ENCODE measurements at regions not wholly inside any gene's neighbourhood (a gene's known extent, or its start where the extent isn't known, plus 50 kb on each side); places are given as distances from the start of the nearest gene placed in this dataset.
"Not testable (repeated sequence)": the region's sequence is repeated elsewhere in the genome, so short reads cannot be mapped to it uniquely, and the experiment has no call there.

DNA sequence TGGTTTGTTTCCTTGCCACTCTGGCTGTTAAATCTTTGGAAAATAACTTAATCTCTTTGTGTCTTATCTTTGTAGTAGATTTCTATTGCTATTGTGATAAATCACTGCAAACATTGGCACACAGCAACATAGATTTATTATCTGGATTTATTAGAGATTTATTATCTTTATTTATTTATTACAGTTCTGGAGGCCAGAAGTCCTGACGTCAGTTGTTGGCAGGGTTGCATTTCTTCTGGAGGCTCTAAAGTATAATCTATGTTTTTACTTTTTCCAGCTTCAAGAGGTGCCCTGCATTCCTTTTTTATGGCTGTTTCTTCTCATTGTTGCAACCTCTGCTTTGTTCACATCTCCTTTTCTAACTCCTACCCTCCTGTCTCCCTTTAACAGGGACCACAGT is 542.8 kb downstream of the GRXCR1 start:
- DNase-seq (ENCODE audit: low spot score) = no peak

DNA sequence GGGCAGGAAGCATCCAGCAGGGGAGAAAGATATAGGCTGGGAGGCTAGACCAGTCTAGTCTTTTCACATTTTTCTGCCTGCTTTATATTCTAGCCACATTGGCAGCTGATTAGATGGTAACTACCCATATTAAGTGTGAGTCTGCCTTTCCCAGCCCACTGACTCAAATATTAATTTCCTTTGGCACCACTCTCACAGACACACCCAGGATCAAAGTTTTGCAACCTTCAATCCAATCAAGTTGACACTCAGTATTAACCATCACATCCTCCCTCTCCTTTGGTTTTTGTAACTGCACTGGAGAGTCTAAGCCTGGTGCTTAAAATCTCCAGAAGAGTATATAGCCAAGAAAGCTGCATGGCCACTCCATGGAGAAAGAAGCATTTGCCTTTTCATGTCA is 560.4 kb downstream of the GRXCR1 start:
- DNase-seq (ENCODE audit: low spot score) = no peak

DNA sequence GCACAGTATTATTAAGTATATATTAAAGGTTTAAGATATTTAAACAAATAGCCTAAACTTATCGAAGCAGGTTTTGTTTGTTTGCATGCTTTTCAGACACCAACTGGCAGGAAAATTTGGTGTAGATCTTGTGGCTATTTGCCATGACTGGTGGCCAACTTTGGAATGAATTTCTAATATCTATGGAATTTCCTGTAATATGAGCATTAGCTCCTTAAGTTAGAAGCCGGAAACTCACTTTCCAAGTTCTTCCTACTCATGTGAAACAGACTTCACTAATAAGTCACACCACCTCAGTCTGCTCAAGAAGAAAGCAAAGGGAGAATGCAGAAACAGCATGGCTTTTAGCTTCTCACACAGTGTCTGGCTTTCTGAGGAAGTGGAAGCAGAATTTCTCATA is 563.9 kb downstream of the GRXCR1 start:
- DNase-seq (ENCODE audit: low spot score) = no peak

DNA sequence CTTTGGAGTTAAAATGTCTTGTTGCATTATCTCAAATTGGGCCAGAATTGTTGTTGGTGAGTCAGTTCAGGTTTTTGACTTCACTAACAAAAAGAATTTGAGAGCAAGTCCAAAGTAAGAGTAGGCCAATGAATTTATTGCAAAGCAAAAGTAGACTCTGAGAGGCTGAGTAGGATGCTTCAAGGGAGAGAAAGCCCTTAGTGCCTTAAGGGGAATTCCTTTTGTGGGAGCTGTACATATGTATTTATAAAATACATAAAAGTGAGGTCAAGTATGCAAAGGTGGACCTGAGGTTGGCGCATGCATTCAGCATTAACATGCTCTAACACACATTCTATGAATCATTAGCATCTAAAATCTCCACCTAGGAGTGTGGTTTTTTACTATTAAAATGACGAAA is 565.4 kb downstream of the GRXCR1 start:
- no peak for DNase-seq (ENCODE audit: low spot score)

DNA sequence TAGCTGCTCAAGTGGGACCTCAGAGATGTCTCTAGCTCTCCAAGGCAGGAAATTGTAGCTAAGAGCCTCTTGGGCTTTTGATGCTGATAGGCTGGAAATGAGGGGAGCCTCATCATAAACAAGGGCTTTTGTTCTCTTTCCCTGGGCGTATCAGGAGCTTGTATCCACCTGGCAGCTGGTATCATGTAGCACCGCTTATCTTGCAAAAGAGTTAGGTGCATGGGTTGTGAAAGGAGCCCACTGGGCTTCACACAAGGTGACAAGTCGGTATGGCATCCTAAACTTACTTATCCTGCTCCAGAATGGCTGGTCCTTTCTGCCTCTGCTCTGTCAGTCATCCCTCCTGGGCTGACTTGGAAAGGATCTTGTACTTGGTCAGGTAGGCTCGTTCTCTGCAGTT is 565.8 kb downstream of the GRXCR1 start:
- no peak for DNase-seq (ENCODE audit: low spot score)

DNA sequence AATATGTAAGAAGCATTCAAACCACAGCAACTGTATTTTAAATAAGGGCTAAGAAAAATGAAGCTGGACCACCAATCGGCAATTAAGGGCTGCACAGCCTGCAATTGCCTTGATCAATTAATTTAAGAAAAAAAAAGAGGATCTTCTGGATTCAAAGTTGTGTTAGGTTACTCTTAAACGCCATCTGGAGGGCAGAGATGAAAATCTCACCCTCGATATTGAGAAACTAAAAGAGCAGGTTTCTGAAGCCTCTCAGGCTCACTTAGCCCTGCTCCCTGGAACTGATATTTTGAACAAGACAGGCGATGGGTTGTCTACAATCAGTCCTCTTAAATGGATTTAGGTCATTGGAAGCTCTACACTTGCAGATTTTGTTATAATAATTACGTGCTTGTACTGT is 579.4 kb downstream of the GRXCR1 start:
- no peak for DNase-seq (ENCODE audit: low spot score)

DNA sequence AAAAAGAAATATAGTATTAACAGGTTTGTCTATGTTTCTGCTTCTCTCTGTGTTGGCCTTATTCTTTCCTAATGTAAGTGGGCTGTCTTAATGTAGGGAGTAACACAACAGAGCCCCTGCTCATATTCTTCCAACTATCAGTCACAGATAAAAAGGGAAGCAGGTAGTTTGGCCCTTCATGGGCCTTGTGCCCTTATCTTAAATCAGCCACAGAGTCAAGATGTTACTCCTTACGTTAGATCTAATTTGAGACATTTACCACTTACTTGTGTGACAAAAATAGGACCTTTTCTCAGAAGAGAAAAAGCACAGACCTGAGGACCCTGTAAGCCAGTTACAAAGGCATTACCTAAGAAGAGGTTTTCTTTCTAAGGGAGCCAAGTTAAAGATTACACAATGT is 589.0 kb downstream of the GRXCR1 start:
- DNase-seq (ENCODE audit: low spot score) = no peak

DNA sequence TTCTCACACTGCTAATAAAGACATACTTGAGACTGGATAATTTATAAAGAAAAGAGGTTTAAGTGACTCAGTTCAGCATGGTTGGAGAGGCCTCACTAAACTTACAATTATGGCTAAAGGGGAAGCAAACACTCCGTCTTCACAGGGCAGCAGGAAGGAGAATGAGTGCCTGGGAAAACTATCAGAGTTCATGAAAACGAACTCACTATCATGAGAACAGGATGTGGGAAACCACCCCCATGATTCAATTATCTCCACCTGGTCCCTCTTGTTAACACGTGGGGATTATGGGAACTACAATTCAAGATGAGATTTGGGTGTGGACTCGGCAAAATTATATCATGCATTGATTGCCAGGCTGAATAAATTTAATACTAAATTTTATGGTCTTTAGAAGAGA is 592.7 kb downstream of the GRXCR1 start:
- DNase-seq (ENCODE audit: low spot score) = no peak

DNA sequence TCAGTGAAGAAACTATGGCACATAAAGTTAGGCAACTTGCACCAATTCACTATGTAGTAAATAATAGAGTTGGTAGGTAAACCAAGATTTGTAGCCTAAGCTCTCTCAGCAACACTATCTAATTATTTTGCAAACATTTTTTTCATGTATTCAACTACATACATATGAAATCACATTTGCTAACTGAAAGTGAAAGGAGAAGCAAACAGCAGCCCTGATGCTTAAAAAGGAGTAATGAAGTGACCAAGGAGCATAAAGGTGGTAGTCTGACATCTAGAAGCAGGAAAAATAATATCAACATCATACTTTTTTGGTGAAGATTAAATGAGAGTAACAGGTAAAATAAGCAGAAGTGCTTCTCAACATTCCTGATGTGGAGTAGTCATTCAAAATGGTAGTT is 603.7 kb downstream of the GRXCR1 start:
- DNase-seq (ENCODE audit: low spot score) = no peak

DNA sequence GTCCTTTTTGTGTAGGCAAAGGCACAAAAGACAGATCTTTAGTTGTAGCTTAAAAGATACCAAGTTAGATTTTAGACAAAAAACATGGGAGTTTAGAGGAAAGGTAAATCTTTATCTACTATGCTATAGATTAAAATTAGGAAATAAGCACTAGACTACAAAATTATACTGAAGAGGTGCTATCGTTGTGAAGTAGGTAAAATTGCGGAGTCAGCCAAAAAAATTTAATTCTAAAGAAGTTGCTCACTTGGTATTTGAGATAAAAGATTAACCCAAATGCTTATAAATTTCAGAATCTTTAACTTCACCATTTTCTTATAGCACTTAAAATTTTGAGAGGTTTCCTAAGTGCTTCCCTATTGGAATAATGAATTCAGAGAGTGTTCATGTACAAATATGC is 604.1 kb downstream of the GRXCR1 start:
- DNase-seq (ENCODE audit: low spot score) = no peak

DNA sequence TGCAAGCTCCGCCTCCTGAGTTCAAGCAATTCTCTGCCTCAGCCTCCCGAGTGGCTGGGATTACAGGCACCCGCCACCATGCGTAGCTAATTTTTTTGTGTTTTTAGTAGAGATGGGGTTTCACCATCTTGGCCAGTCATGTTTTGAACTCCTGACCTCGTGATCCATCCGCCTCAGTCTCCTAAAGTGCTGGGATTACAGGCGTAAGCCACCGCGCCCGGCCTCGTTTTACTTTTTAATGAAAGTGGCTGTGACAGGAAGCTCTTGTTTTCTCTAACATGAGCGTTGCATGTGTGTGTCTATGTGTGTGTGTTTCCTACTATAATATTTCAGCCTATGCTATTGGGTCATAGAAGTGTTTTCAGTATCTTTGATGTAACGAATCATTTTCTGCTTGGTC is 613.3 kb downstream of the GRXCR1 start:
- not testable (repeated sequence) for DNase-seq (ENCODE audit: low spot score)

DNA sequence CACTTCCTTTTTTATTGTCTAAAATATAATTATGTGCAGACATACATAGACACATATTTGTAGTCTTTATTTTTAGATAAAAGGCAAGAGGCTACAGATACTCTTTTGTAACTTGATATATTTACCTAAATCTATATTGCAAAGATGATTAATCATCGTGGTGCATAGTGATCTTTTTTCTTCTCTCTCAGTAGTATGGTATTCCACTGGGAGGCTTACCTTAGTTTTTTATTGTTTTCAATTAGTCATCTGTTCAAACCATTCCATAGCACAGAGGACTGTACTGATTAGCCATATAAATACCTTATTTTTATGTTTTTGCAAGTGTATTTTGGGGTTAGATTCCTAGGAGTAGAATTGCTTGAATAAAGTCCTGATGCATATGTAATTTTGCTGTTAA is 619.7 kb downstream of the GRXCR1 start:
- no peak for DNase-seq (ENCODE audit: low spot score)

DNA sequence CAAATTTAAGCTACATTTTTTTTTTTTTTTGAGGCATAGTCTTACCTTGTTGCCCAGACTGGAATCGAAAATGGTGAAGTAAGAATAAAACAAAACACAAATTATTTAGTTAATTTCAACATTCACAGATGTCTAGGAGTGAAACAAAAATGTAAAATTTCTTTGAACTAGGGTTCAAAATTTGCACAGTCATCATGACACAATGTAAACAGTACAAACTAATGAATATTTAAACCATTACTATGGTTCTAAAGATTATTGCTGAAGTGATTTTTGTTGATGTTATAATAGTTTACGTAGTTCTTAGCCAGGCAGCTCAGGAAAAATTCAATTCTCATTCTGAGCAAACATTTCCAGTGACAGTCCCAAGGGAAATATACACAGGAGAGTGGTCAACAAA is 633.1 kb downstream of the GRXCR1 start:
- no peak for DNase-seq (ENCODE audit: low spot score)

DNA sequence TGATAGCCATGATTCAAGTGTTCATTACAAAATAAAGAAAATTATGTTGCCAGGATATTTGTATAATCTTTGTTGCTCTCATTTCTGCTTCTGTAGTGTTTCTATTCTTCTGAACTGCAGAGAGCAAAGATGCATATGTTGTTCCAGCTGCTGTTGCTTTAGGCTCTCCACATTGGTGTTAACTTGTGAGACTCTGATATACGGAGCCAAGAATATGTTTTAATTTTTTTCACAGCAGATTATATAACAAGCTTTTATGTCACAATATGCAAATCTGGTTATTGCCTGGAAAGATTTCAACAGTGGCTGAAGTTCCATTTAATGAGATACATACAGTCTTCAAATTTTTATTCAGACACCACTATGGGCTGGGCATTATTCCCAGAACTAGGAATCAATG is 655.0 kb downstream of the GRXCR1 start:
- DNase-seq (ENCODE audit: low spot score) = no peak

DNA sequence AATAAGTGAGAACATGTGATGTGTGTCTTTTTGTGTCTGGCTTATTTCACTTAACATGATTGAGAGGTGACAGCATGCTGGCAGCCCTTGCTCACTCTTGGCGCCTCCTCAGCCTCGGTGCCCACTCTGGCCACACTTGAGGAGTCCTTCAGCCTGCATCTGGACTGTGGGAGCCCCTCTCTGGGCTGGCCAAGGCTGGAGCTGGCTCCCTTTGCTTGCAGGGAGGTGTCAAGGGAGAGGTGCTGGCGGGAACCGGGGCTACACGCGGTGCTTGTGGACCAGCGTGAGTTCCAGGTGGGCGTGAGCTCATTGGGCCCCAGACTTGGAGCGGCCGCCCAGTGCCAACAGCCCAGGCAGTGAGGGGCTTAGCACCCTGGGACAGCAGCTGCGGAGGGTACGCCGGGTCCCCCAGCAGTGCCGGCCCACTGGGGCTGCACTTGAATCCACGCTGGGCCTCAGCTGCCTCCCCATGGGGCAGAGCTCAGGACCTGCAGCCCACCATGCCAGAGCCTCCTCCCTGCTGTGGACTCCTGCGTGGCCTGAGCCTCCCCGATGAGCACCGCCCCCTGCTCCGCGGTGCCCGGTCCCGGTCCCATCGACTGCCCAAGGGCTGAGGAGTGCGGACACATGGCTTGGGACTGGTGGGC is 658.6 kb downstream of the GRXCR1 start:
- no peak for DNase-seq (ENCODE audit: low spot score)

DNA sequence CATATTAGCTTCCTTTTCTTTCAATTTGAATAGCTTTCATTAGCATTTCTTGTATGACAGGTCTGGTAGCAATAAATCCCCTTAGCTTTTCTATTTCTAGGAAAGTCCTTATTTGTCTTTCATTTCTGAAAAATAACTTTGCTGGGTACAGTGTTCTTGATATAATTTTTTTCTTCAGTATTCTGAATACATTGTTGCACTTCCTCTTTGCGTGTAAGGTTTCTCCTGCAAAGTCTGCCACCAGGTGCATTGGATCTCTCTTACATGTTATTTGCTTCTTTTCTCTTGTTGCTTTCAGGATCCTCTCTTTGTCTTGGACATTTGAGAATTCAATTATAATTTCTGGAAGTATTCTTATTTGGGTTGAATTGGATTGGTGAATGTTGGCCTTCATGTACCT is 663.7 kb downstream of the GRXCR1 start:
- DNase-seq (ENCODE audit: low spot score) = no peak

DNA sequence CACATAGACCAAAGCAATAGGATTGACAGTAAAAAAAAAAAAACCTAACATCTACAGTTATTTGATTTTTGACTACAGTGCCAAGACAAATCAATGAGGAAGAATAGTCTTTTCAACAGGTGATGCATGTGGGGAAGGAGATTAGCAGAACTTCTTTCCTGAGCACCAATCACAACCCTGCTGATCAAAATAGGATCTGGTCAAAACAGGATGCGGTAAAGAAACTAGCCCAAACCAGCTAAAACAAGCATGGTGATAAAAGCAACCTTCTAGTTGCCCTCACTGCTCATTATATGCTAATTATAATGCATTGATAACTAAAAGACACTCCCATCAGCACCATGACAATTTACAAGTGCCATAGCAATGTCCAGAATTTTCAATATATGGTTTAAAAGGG is 667.5 kb downstream of the GRXCR1 start:
- DNase-seq (ENCODE audit: low spot score) = no peak

DNA sequence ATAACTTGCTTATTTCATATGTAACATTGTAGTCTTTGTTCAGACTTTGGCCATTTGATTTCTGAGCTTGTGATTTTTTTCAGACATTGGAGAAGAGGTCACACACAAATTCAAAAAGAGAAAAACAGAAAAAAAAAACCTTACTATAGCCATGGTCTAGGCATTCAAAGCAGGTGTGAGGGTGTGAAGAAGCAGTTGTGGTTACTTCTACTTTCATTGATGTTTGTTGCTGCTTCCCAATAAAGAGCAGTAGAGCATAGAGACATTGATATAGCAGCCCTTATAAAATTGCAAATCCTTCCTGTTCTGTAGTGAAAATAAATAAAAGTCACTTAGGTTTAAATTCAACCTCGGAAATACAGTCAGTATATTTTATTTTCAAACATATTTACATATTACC is 671.6 kb downstream of the GRXCR1 start:
- no peak for DNase-seq (ENCODE audit: low spot score)

DNA sequence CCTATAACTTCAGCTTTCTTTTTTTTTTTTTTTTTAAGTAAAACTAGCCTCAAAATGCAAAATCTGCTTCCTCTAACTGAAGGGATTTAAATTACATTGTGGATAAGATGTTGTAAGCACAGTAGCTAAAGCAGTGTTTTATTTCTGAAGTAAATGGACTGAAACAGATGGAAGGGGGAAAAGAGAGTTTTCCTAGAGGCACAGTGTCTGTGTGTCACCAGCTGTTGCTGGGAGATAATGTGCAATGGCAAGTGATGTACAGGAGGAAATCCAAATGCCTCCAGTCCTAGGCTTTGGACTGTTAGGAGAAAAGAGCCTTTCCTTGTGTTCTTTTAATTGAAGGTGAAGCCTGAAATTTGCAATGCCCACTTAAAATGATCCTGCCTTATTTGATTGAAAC is 672.1 kb downstream of the GRXCR1 start:
- DNase-seq (ENCODE audit: low spot score) = no peak

DNA sequence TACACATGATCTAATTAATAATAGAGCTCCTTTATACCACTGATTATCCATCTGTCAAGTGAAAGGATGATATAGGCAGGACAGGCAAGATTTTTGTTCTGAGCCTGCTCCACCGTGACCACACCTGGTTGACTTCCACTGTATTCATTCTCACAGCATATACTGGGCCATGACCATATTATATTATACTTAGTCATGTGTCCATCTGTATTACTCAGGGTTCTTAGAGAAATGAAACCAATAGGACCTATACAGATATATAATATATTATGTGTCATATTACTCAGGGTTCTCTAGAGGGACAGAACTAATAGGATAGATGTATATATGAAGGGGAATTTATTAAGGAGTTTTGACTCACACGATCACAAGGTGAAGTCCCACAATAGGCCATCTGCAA is 675.1 kb downstream of the GRXCR1 start:
- DNase-seq (ENCODE audit: low spot score) = no peak

DNA sequence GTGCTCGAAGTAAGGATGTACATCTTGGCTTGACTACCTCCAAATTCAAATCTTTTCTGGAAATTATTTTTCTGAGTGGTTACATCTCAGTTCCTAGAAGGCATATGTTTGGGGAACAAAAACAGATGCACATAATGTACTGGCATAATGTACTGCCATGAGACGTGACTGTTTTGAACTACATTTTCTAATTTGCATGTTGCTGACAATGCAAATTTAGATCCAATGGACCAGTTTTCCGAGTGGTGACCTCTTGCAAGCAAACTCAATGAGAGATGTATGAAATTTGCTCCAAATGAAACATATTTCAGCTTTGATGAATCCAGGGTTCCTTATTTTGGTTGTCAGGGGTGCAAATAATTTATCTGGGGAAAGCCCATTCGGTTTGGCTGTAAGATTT is 694.3 kb downstream of the GRXCR1 start:
- DNase-seq (ENCODE audit: low spot score) = no peak

DNA sequence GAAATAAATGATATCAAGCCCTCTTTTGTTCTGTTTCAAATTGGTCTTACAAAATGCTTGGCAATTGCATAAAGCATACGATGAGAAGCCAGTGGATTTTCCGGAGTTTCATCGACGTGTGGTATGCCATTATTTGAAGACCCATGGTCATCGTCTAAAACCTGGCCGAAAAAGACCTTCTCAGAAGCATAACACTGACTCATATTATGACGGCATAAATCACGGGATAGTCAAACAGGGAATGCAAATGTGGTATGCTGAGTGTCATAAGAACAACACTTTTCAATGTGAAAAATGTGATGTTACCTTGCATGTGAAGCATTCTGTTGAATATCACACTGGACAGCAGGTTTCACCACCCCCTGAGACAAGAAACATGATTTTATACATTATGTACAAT is 695.2 kb downstream of the GRXCR1 start:
- DNase-seq (ENCODE audit: low spot score) = no peak

DNA sequence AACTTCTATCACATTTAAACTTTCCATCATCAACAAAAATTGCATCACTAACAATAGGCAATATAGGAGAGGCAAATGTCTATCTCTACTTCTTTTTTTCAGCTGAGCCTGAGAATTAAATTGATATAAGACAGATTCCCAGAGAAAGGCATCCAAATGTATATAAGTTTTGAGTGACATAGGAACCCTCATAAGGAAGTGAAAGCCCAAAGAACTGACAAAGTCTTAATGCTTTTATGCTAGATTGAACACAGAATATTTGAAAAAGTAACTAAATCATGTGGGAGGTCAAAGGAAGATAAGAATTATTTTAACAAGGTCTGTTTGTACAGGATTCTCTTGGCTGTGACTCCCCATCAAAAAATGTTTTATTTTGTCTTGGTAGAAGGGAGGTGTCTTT is 714.9 kb downstream of the GRXCR1 start:
- DNase-seq (ENCODE audit: low spot score) = no peak

DNA sequence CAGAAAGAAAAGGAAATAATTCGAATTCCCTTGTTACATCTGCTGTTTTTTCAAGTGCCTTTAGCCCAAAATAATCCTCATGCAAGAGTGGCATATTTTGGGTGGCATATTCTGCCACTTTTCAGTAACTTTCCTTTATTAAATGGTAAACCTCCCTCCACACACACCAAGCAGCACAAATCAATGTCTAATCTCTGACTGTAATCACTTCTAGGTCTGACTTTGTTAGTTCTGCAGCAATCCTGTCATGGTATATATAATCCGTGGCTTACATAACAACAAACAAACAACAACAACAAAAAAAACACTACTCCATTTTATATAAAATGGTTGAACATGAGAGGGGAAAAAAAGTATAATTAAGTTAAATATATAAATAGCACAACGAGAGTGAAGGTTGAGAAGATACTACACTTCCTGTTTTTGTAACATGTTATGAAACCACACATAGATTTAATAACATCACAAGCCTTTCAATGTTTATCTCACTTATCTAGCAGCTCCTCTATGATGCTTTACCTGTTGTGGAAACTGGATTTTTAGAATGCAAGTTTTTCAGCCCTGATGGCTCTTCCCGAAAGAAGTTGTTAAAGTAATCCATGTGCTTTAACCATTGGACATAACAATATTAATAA is 715.4 kb downstream of the GRXCR1 start:
- no peak for DNase-seq (ENCODE audit: low spot score)
